ELF-1 (cell line): ENCODE measurements at regions not wholly inside any gene's neighbourhood (a gene's known extent, or its start where the extent isn't known, plus 50 kb on each side); places are given as distances from the start of the nearest gene placed in this dataset.

Experiments used
- DNase-seq: peaks from one replicate; pipeline ENCODE4 v3.0.0-alpha.2; 2016; ENCODE audit warnings: low read depth, low spot score

GRCh38 chr22:47573141-47573540 is 810.7 kb downstream of the TBC1D22A start:
- no peak for DNase-seq

GRCh38 chr22:47572443-47572842 is 810.0 kb downstream of the TBC1D22A start:
- no peak for DNase-seq

DNA sequence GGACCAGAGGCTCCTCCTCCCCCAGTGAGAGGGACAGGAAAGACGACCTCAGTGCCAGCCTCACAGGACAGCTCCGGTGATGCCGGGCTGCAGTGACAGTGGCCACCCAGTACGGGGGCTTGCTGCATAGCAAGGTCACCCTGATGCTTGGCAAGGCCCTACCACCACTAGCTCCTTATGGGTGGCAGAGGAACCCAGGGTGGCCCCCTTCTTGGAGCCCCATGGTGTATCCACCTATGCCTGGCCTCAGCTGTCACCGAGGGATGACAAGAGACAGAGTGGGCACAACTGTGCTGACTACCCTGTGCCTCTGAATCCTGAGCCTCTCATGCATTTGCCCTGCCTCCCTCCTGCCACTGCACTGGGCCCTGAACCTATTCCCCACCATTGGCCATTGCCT is 809.2 kb downstream of the TBC1D22A start:
- DNase-seq = no peak

DNA sequence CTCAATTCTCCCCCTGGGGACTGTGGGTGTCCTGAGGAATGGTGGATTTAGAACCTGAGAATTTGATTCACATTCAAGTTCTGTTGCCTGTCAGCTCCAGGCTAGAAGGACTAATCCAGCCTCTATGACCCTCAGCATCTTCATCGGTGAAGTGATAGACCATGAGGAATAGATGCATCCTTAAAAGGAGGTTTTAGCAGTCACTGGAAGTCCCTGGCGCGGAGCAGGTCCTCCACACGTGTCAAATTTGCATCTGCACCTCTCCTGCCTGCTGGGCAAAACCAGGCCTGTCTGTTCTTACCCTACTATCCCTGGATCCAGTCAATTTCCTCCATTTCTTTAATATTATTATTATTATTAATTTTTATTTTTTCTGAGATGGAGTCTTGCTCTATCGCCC is 808.4 kb downstream of the TBC1D22A start:
- DNase-seq = no peak

GRCh38 chr22:47570300-47570685 is 807.8 kb downstream of the TBC1D22A start:
- DNase-seq = no peak

GRCh38 chr22:47569389-47570299 is 807.2 kb downstream of the TBC1D22A start:
- DNase-seq = no peak

DNA sequence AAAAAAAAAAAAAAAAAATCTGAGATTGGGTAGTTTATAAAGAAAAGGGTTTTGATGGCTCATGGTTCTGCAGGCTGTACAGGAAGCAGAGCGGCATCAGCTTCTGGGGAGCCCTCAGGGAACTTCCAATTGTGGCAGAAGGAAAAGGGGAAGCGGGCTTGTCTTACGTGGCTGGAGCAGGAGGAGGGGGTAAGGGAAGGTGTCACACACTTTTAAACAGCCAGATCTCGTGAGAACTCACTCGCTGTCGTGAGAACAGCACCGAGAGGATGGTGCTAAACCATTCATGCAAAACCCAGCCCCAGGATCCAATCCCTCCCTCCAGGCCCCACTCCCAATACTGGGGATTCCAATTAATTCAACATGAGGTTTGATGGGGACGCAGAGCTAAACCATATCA is 806.2 kb downstream of the TBC1D22A start:
- DNase-seq = no peak

DNA sequence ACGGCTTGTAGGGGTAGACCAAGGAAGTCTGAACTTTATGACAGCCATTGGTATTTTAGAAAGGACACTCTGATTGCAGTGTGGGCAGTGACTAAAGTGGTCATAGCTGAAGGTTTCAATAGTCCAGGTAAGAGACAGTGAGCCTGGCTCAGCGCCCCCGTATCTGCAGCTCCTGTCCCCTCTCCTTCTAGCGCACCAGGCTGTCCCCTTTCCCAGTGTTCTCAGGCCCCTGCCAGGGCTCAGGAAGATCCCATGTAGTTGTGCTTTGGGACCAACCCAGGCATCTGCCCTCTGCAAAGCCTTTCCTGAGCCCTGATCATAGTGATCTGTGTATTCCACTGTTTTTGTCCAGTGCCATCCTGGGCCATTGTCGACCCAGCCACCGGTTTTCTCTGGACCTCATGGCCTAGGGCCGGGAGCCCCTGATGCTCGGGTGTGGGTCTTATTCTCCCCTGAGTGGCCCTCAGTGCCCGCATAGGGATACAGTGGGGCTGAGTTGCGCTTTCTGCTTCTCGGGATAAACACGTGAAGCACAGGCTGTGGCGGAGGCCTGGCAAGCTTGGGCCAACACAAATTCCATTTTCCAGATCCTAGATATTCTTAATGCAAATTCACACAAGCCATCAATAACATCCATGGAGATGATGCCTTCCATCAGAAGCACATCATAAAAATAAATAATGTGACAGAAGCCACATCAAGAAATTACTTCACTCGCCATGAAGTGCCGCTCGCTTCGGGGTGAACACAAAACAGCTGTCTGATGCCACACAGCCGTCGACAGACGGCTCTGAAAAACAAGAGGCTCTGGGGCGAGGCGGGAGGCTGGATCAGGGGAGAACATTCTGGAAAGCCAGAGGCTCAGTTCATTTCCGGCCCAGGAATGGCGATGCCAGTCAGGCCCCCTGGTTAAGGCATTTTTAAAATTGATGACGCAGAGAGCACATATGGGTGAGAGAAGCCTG is 805.0 kb downstream of the TBC1D22A start:
- DNase-seq = no peak

DNA sequence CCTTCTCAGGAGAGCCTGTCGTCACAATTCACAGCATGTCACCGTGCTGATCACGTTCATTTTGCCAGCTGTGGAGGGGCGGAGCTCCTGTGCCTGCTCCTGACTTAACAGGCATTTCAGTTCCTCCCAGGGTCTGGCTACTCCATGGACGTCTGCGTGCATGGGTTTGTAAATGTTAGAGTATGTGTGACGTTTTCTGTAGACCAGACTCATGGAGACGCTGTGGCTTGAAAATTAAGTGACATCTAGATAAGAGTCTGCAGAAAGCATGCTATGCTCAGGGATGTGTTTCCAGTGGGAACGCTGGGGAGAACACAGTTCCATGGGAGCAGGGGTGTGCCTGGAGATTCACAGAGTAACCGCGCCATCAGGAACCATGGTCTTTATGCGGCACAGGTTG is 804.0 kb downstream of the TBC1D22A start:
- no peak for DNase-seq

GRCh38 chr22:47565607-47566006 is 803.2 kb downstream of the TBC1D22A start:
- no peak for DNase-seq

DNA sequence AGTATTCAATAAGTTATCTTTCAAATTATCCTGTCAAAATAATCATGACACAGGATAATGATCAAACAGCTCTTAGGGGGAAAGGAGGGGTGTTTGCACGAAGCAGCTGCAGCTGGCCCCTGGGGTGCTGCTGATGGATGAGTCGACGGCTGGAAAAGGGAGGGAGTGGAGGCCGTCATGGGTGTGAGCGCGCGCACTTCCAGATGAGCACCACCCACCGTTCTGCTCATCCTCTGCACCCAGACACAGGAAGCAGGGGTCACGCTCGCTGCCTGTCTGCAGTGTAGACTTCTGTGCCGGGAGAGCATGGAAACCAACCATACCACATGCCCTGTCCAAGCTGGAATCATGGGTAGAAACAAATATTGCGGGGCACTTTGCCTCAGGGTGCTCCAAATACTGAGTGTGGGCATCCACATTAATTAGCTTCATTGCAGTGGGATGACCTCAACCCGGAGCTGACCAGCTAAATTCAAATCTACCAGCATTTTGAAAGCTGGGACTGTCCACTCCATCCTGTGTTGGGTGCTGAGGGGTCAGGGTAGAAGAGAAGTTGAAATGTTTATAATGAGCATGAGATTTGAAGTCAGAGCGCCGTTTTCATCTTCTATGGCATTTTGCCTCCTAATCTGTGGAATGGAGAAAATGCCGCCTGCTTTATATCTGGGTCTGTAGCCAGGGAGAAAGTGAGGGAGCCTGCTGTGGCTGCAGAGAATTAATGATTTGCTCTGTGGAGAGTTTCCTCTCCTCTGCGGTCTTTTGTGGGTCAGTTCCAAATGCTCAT is 802.4 kb downstream of the TBC1D22A start:
- DNase-seq = no peak

DNA sequence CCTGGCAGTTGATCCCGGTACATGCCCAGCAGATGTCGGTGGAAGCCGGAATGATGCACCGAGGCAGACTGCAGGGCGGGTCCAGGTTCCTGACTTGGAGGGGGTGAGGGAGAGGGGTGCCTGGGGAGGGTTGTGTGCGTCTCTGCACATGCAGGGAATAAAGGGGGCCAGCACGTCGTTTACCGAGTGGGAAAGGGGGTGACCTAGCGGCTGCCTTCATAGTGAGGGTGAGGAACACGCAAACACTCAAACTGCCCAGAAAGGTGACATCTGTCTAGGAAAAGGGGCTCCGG is 801.7 kb downstream of the TBC1D22A start:
- DNase-seq = no peak

- DNase-seq = no peak
Measured at GRCh38 chr22:47563406-47564157, 801.1 kb downstream of the TBC1D22A start.

- DNase-seq = no peak
Measured at GRCh38 chr22:47561766-47562165, 799.3 kb downstream of the TBC1D22A start.

GRCh38 chr22:47561115-47561675 is 798.7 kb downstream of the TBC1D22A start:
- no peak for DNase-seq

DNA sequence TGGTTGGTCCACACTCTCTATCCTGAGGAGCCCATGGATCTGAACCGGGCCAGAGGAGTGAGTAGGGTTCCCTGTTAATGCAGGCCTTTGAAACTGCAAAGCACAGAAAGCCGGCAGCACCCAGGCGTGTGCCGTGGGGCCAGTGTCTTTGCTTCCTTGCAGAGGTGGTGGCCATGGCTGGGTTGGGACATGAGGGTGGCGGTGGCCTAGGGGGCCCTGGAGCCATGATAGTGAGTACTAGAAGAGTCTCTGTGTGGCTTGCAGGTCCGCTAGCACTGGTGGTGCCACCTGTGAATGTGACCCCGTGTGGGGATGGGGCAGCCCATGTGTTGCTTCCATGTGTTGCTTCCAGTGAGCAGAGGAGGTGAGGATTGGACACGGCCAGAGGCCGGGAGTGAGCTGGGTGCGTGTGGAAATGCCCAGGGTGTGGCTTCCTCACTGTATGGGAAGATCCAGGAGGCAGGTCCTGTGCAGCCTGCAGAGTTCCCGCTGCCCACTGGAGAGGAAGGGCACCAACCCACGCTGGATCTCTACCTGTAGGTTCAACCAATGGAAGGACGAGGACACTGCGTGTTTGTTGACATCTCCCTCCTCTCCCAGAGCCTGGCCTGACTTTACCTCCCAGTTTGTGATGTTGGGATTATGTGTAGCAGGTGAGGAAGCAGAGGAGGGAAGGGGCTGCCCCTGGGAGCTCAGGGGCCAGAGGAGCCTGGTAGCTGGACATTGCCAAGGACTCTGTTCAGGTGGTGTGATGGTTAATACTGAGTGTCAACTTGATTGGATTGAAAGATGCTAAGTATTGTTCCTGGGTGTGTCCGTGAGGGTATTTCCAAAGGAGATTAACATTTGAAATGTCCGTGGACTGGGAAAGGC is 796.6 kb downstream of the TBC1D22A start:
- DNase-seq = no peak

- DNase-seq = no peak
Measured at GRCh38 chr22:47556473-47556872, 794.0 kb downstream of the TBC1D22A start.

DNA sequence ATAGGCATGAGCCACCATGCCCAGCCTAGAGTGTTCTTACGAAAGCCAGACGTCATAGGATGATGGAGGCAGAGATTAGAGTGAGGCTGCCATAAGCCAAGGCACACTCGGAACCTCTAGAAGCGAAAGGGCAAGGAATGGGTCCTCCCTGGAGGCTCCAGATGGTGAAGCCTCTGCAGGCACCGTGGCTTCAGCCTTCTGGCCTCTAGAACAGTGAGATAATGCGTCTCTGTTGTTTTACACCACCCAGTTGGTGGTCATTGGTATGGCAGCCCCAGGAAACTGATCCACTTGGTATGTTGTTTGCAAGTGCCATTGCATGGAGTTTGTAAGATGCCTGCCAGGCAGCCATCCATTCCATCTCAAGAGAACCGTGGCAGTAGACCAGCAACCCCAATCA is 791.0 kb downstream of the TBC1D22A start:
- no peak for DNase-seq

- no peak for DNase-seq
Measured at GRCh38 chr22:47552541-47553205, 790.2 kb downstream of the TBC1D22A start.
